Thoracic aorta (tissue), 2 donors: ENCODE measurements at regions not wholly inside any gene's neighbourhood (a gene's known extent, or its start where the extent isn't known, plus 50 kb on each side); places are given as distances from the start of the nearest gene placed in this dataset.
A peak's percentile ranks its signal among the peaks of the same experiment; 100 is the strongest.
"Not testable (repeated sequence)": the region's sequence is repeated elsewhere in the genome, so short reads cannot be mapped to it uniquely, and the experiment has no call there.

Experiments used
- ATAC-seq: fragments of 150-250 bp; one replicate; pipeline ENCODE4 v1.8.0; 2017; ENCODE audit warnings: low read depth; ENCODE audit not compliant: insufficient number of reproducible peaks, low FRiP score
- DNase-seq: peaks from one replicate; pipeline ENCODE4 v3.0.0-alpha.2; 2020; ENCODE audit warnings: low spot score
- H3K27ac ChIP-seq, 2 donors: fragments of 200-600 bp; sonication (generic); 1 replicate in 1 of 2; 2 replicates in 1 of 2; pipeline ENCODE4 v1.5.1; 2016; ENCODE audit warnings: mild to moderate bottlenecking in 2 of 2, moderate library complexity in 2 of 2
- H3K27me3 ChIP-seq: fragments of 200-600 bp; sonication (generic); replicated peaks from 2 replicates; pipeline ENCODE4 v1.6.0; 2016; ENCODE audit warnings: mild to moderate bottlenecking; ENCODE audit not compliant: insufficient read depth
- H3K36me3 ChIP-seq: fragments of 200-600 bp; sonication (generic); one replicate; pipeline ENCODE4 v1.5.1; 2016
- H3K4me1 ChIP-seq, 2 donors: fragments of 200-600 bp; sonication (generic); 1 replicate in 1 of 2; 2 replicates in 1 of 2; pipeline versions ENCODE4 v1.5.1 to v1.6.0; 2016; ENCODE audit warnings: low read depth in 2 of 2, mild to moderate bottlenecking in 1 of 2; ENCODE audit not compliant: control insufficient read depth in 1 of 2
- H3K4me3 ChIP-seq: fragments of 200-600 bp; sonication (generic); 2 replicates; pipeline ENCODE4 v1.5.1; 2016; ENCODE audit warnings: mild to moderate bottlenecking
- H3K9me3 ChIP-seq: fragments of 200-600 bp; sonication (generic); 2 replicates; pipeline ENCODE4 v1.5.1; 2016
- CTCF ChIP-seq: fragments of 200-600 bp; sonication (generic); IDR thresholded peaks from one replicate; pipeline ENCODE4 v1.5.1; 2019; ENCODE audit warnings: antibody characterized with exemption

DNA sequence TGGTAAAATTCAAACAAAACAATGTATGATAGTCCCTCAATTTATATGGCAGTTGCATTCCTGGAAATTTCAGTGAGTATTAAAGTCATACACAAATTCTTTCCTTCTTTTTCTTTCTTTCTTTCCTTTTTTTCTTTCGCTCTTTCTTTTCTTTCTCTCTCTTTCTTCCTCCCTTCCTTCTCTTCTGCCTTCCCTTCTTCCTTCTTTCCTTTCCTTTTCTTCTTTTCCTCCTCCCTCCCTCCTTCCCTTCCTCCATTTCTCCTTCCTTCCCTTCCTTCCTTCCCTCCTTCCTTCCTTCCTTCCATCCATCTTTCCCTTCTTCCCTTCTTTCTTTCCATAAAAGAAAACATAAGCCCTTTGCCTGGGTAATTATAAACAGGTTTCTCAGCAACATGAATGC lies 58.1 kb upstream of the HSPB3 start:
- Histone ChIP-seq H3K4me1 (peaks cover 0 to 12% of the 10 kb centered on the region in 2 donors), H3K27ac (no peak overlapping the region), H3K9me3 (no peaks in the 10 kb centered on the region), H3K36me3 (no peaks in the 10 kb centered on the region), H3K27me3 (no peaks in the 10 kb centered on the region), H3K4me3 (no peak overlapping the region)
- no peak for DNase-seq
- no peak for ATAC-seq
- TF ChIP-seq CTCF, result no peak

DNA sequence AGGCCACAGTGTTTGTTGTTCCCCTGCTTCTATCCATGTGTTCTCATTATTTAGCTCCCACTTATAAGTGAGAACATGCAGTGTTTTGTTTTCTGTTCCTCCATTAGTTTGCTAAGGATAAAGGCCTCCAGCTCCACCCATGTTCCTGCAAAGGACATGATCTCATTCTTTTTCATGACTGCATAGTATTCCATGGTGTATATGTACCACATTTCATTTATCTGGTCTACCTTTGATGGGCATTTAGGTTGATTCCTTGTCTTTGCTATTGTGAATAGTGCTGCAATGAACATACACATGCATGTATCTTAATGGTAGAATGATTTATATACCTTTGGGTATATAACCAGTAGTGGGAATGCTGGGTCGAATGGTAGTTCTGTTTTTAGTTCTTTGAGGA lies 62.5 kb upstream of the HSPB3 start:
- H3K4me3 ChIP-seq, H3K9me3 ChIP-seq, H3K36me3 ChIP-seq, H3K27ac ChIP-seq, DNase-seq, ATAC-seq, H3K27me3 ChIP-seq: not testable (repeated sequence)
- peaks cover 5 to 11% of the 10 kb centered on the region in 2 donors for H3K4me1 ChIP-seq

DNA sequence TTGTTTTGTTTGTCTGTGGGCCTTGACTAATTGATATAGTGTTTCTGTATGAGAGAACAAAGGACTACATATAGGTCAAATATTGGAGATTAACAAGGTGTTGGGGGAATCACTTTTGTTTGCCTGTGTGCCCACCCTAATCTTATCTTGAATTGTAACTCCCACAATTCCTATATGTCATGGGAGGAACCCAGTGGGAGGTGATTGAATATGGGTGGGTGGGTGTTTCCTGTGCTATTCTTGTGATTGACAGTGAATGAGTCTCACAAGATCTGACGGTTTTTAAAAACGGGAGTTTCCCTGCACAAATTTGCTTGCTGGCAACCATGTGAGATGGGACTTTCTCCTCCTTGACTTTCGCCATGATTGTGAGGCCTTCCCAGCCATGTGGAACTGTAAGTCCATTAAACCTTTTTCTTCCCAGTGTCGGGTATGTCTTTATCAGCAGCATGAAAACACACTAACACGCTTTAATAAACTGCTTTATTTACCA lies 64.9 kb upstream of the HSPB3 start:
- no peak for TF ChIP-seq CTCF
- no peak overlapping the region for H3K27ac ChIP-seq
- DNase-seq, result no peak
- H3K4me1 ChIP-seq, result peaks cover 18 to 34% of the 10 kb centered on the region in 2 donors
- H3K9me3 ChIP-seq, result no peaks in the 10 kb centered on the region
- ATAC-seq, result no peak
- no peak overlapping the region for H3K4me3 ChIP-seq
- no peaks in the 10 kb centered on the region for H3K36me3 ChIP-seq
- no peaks in the 10 kb centered on the region for H3K27me3 ChIP-seq

GRCh38 chr5:54390015-54390414 lies 65.5 kb upstream of the HSPB3 start:
- no peak for DNase-seq
- Histone ChIP-seq H3K27ac (no peak overlapping the region), H3K4me3 (no peak overlapping the region), H3K4me1 (peaks cover 18 to 34% of the 10 kb centered on the region in 2 donors), H3K27me3 (no peaks in the 10 kb centered on the region), H3K9me3 (no peaks in the 10 kb centered on the region), H3K36me3 (no peaks in the 10 kb centered on the region)
- no peak for TF ChIP-seq CTCF
- ATAC-seq, result no peak

- H3K4me3 ChIP-seq, ATAC-seq, H3K36me3 ChIP-seq, H3K9me3 ChIP-seq, DNase-seq, H3K27me3 ChIP-seq: not testable (repeated sequence)
- Histone ChIP-seq H3K4me1 (peaks cover 18 to 34% of the 10 kb centered on the region in 2 donors), H3K27ac (peak overlapping the region in 1 of 2 donors; percentile 33)
Observed at GRCh38 chr5:54389399-54389798, 66.1 kb upstream of the HSPB3 start.

DNA sequence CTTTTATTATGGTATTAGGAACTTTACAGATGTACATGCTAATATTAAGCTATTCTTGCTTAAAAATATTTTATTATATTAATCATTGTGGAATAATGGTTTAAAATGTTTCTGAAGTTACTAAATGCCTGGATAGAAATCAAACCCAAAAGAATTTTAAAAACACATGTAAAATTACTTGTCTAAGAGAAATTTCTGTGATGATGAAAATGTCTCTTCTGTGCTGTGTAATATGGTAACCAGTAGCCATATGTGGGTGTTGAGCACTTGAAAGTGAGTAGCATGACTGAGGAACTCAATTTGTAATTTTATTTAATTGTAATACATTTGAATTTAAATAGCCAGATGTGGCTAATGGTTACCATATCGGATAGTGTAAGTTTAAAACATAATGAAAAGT lies 66.7 kb upstream of the HSPB3 start:
- Histone ChIP-seq H3K4me3 (no peak overlapping the region), H3K4me1 (peaks cover 18 to 34% of the 10 kb centered on the region in 2 donors), H3K9me3 (no peaks in the 10 kb centered on the region), H3K36me3 (no peaks in the 10 kb centered on the region), H3K27me3 (no peaks in the 10 kb centered on the region), H3K27ac (peak overlapping the region; percentile 33 to 69)
- DNase-seq (no peak), ATAC-seq (no peak)
- no peak for TF ChIP-seq CTCF
